SK-N-SH (cell line): ENCODE measurements at regions not wholly inside any gene's neighbourhood (a gene's known extent, or its start where the extent isn't known, plus 50 kb on each side); places are given as distances from the start of the nearest gene placed in this dataset.

Experiments used
- CTCF ChIA-PET: fragments of 300-600, 350-600 bp; formaldehyde crosslinking; extraction: SDS; loops from one replicate; lab custom pipeline; 2021; lab: Yijun Ruan, JAX
- POLR2A ChIA-PET: fragments of 350-600 bp; sonication (Branson Sonifier 250); formaldehyde crosslinking; extraction: SDS; loops from one replicate; lab custom pipeline; 2020; ENCODE audit warnings: antibody characterized with exemption, inconsistent platforms; lab: Yijun Ruan, JAX
- DNase-seq: peaks from one replicate; pipeline ENCODE4 v3.0.0; 2012
- H2AFZ ChIP-seq: fragments of 200-600 bp; sonication (generic); 2 replicates; pipeline ENCODE4 v1.8.1; 2016; ENCODE audit warnings: antibody characterized with exemption, mild to moderate bottlenecking, low read depth
- H3F3A ChIP-seq: fragments of 200-600 bp; sonication (generic); replicated peaks from 2 replicates; pipeline ENCODE3; 2016; ENCODE audit warnings: antibody characterized with exemption, mild to moderate bottlenecking; ENCODE audit not compliant: insufficient read depth
- H3K27ac ChIP-seq, 2 experiments: fragments of 200-500 bp in 1 of 2; fragments of 200-600 bp in 1 of 2; sonication (Bioruptor generic) in 1 of 2; sonication (generic), shearing (Covaris generic) in 1 of 2; 2 replicates each; pipeline versions ENCODE4 v1.5.1 to v1.6.1; 2014 to 2016; ENCODE audit warnings: low read depth in 2 of 2, inconsistent platforms in 1 of 2, low read length in 1 of 2, mild to moderate bottlenecking in 1 of 2, mixed read lengths in 1 of 2
- H3K27me3 ChIP-seq: fragments of 200-600 bp; sonication (generic), shearing (Covaris generic); 2 replicates; pipeline ENCODE4 v1.6.1; 2016; ENCODE audit warnings: mixed run types; ENCODE audit not compliant: insufficient read depth
- H3K36me3 ChIP-seq, 2 experiments: fragments of 200-500 bp in 1 of 2; fragments of 200-600 bp in 1 of 2; sonication (Bioruptor generic) in 1 of 2; sonication (generic) in 1 of 2; replicated peaks in 1 of 2; 2 replicates each; pipeline versions ENCODE3 to v1.5.1; 2014 to 2016; ENCODE audit warnings: low read length in 1 of 2, mild to moderate bottlenecking in 1 of 2; ENCODE audit not compliant: insufficient read depth in 2 of 2, control insufficient read depth in 1 of 2
- H3K4me1 ChIP-seq, 2 experiments: fragments of 200-500 bp in 1 of 2; fragments of 200-600 bp in 1 of 2; sonication (Bioruptor generic) in 1 of 2; sonication (generic), shearing (Covaris generic) in 1 of 2; 2 replicates each; pipeline versions ENCODE4 v1.5.1 to v1.6.1; 2014 to 2016; ENCODE audit warnings: low read depth in 1 of 2, low read length in 1 of 2, mixed run types in 1 of 2; ENCODE audit not compliant: insufficient read depth in 2 of 2, control insufficient read depth in 1 of 2
- H3K4me2 ChIP-seq: fragments of 200-600 bp; sonication (generic), shearing (Covaris generic); 2 replicates; pipeline ENCODE4 v1.6.1; 2017; ENCODE audit warnings: mixed run types
- H3K4me3 ChIP-seq, 2 experiments: fragments of 200-500 bp in 1 of 2; fragments of 200-600 bp in 1 of 2; sonication (Bioruptor generic) in 1 of 2; sonication (generic), shearing (Covaris generic) in 1 of 2; 2 replicates each; pipeline versions ENCODE4 v1.5.1 to v1.8.1; 2014 to 2016; ENCODE audit warnings: low read depth in 2 of 2, inconsistent platforms in 1 of 2, low read length in 1 of 2, mild to moderate bottlenecking in 1 of 2, mixed read lengths in 1 of 2, moderate library complexity in 1 of 2
- H3K79me2 ChIP-seq: fragments of 200-600 bp; sonication (generic); 2 replicates; pipeline ENCODE4 v1.8.1; 2017; ENCODE audit warnings: mild to moderate bottlenecking; ENCODE audit not compliant: insufficient read depth
- H3K9ac ChIP-seq: fragments of 200-600 bp; sonication (generic); 2 replicates; pipeline ENCODE4 v1.6.1; 2017; ENCODE audit warnings: mixed run types
- H3K9me2 ChIP-seq: fragments of 200-600 bp; sonication (generic); 2 replicates; pipeline ENCODE4 v1.6.1; 2017; ENCODE audit warnings: mixed run types
- H3K9me3 ChIP-seq: fragments of 200-600 bp; sonication (generic); 2 replicates; pipeline ENCODE4 v1.6.1; 2017; ENCODE audit warnings: mixed run types, mild to moderate bottlenecking, moderate library complexity
- H4K20me1 ChIP-seq: fragments of 200-600 bp; sonication (generic); 2 replicates; pipeline ENCODE4 v1.6.1; 2017; ENCODE audit warnings: mild to moderate bottlenecking, mixed run types; ENCODE audit not compliant: insufficient read depth
- CHD2 ChIP-seq: fragments of 150-350 bp; IDR thresholded peaks from 2 replicates; pipeline ENCODE4 v1.6.1; 2018; ENCODE audit warnings: low read length; ENCODE audit not compliant: partially characterized antibody
- EP300 ChIP-seq, 2 experiments: IDR thresholded peaks; 2 replicates each; pipeline versions ENCODE4 v1.4.0 to v1.6.1; 2012; ENCODE audit warnings: borderline replicate concordance in 1 of 2, low read depth in 1 of 2, low read length in 1 of 2
- FOXM1 ChIP-seq: IDR thresholded peaks from 2 replicates; pipeline ENCODE4 v1.4.0; 2012; ENCODE audit warnings: low read depth, mild to moderate bottlenecking
- GABPA ChIP-seq: IDR thresholded peaks from 2 replicates; pipeline ENCODE4 v1.4.0; 2012; ENCODE audit warnings: low read depth, mild to moderate bottlenecking
- GATA2 ChIP-seq: sonication (generic); formaldehyde crosslinking; IDR thresholded peaks from 2 replicates; pipeline ENCODE4 v1.5.0; 2020; ENCODE audit warnings: mild to moderate bottlenecking, missing genetic modification reagents
- JUND ChIP-seq: IDR thresholded peaks from 2 replicates; pipeline ENCODE4 v1.4.0; 2012
- MEF2A ChIP-seq: IDR thresholded peaks from 2 replicates; pipeline ENCODE4 v1.4.0; 2012; ENCODE audit warnings: low read depth, borderline replicate concordance
- NFIC ChIP-seq: IDR thresholded peaks from 2 replicates; pipeline ENCODE4 v1.4.0; 2012; ENCODE audit warnings: borderline replicate concordance
- POLR2AphosphoS5 ChIP-seq: IDR thresholded peaks from 2 replicates; pipeline ENCODE4 v1.6.1; 2012; ENCODE audit warnings: low read depth, low read length
- RAD21 ChIP-seq: IDR thresholded peaks from 2 replicates; pipeline ENCODE4 v1.6.1; 2012; ENCODE audit warnings: mild to moderate bottlenecking, low read length
- RFX5 ChIP-seq: IDR thresholded peaks from 2 replicates; pipeline ENCODE4 v1.6.1; 2012; ENCODE audit warnings: mild to moderate bottlenecking, improper control_type of control experiment, low read length
- SIN3A ChIP-seq: IDR thresholded peaks from 2 replicates; pipeline ENCODE4 v1.6.1; 2012; ENCODE audit warnings: low read depth, mild to moderate bottlenecking, low read length, moderate library complexity, borderline replicate concordance
- SMC3 ChIP-seq: IDR thresholded peaks from 2 replicates; pipeline ENCODE4 v1.6.1; 2012; ENCODE audit warnings: low read depth, low read length, improper control_type of control experiment
- TAF1 ChIP-seq: IDR thresholded peaks from 2 replicates; pipeline ENCODE4 v1.6.1; 2012; ENCODE audit warnings: low read depth, mild to moderate bottlenecking, low read length, moderate library complexity, borderline replicate concordance
- TCF12 ChIP-seq: IDR thresholded peaks from 2 replicates; pipeline ENCODE4 v1.4.0; 2012
- TEAD4 ChIP-seq: IDR thresholded peaks from 2 replicates; pipeline ENCODE4 v1.4.0; 2012; ENCODE audit warnings: mild to moderate bottlenecking, borderline replicate concordance; ENCODE audit not compliant: insufficient read depth
- WGBS: methylation state at CpG from one replicate; pipeline ENCODE4 v1.1.6; 2017; ENCODE audit warnings: low lambda C conversion rate; 5-methylcytosine and 5-hydroxymethylcytosine counted together
- TF ChIP-seq, protein P1 (sequence below): fragments of 150-350 bp; IDR thresholded peaks from 2 replicates; pipeline ENCODE4 v1.6.1; 2017; ENCODE audit warnings: antibody characterized with exemption, low read length, low read depth, borderline replicate concordance
- TF ChIP-seq, protein P2 (sequence below): IDR thresholded peaks from 2 replicates; pipeline ENCODE4; 2012
- TF ChIP-seq, protein P3 (sequence below): IDR thresholded peaks from 2 replicates; pipeline ENCODE4 v1.4.0; 2012; ENCODE audit warnings: low read depth, borderline replicate concordance
- TF ChIP-seq, protein P4 (sequence below): fragments of 150-350 bp; IDR thresholded peaks from 2 replicates; pipeline ENCODE4 v1.6.1; 2016; ENCODE audit warnings: mild to moderate bottlenecking, low read depth, low read length

DNA sequence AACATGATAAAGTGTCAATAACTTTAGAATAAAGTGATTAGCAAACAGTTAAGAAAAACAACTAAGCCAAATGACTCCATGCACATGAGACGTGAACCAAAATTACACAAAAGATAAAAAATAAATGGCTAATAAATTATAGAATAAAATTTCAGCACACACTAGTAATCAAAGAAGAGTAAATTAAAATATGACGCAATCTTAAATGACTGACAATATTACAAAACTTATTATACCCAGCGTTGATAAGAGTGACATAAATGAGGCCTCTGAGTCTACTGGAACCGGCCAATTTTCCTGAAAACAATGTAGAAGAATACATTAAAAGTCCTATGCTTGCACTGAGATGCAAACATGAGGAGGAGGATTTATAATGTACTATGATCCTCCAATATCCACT lies 187.4 kb downstream of the DHX15 start:
- 25% methylated on average over 4 of the region's 4 CpGs for WGBS
- H3K4me1 ChIP-seq, result no peaks in the 10 kb centered on the region
- no peak overlapping the region for H3K27ac ChIP-seq
- no peak overlapping the region for H2AFZ ChIP-seq
- H3K27me3 ChIP-seq, result no peaks in the 10 kb centered on the region
- H3K9ac ChIP-seq, result no peak overlapping the region
- ChIA-PET POLR2A (interaction anchor here (0.5 kb wide), 1 partner anchor 650 kb away, joined by 4 read pairs; no protein-coding TSS in a partner anchor), CTCF (no interaction called here)
- H3F3A ChIP-seq, result no peaks in the 10 kb centered on the region
- H3K9me3 ChIP-seq, result no peaks in the 10 kb centered on the region
- no peak for DNase-seq
- no peaks in the 10 kb centered on the region for H4K20me1 ChIP-seq
- H3K4me3 ChIP-seq, result no peak overlapping the region
- no peaks in the 10 kb centered on the region for H3K9me2 ChIP-seq
- no peak overlapping the region for H3K4me2 ChIP-seq
- TF ChIP-seq TCF12, result no peak
- no peak for TF ChIP-seq GATA2 (CRISPR knock-in tag)
- no peak for TF ChIP-seq TEAD4
- TF ChIP-seq CHD2, result no peak
- TF ChIP-seq POLR2AphosphoS5, result no peak
- TF ChIP-seq MEF2A, result no peak
- TF ChIP-seq SIN3A, result no peak
- no peak for TF ChIP-seq RAD21
- no peak for TF ChIP-seq NFIC
- TF ChIP-seq, protein P1, sequence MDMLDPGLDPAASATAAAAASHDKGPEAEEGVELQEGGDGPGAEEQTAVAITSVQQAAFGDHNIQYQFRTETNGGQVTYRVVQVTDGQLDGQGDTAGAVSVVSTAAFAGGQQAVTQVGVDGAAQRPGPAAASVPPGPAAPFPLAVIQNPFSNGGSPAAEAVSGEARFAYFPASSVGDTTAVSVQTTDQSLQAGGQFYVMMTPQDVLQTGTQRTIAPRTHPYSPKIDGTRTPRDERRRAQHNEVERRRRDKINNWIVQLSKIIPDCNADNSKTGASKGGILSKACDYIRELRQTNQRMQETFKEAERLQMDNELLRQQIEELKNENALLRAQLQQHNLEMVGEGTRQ, result no peak
- no peak for TF ChIP-seq RFX5
- TF ChIP-seq, protein P2, sequence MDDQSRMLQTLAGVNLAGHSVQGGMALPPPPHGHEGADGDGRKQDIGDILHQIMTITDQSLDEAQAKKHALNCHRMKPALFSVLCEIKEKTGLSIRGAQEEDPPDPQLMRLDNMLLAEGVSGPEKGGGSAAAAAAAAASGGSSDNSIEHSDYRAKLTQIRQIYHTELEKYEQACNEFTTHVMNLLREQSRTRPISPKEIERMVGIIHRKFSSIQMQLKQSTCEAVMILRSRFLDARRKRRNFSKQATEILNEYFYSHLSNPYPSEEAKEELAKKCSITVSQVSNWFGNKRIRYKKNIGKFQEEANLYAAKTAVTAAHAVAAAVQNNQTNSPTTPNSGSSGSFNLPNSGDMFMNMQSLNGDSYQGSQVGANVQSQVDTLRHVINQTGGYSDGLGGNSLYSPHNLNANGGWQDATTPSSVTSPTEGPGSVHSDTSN, result no peak
- TF ChIP-seq, protein P3, sequence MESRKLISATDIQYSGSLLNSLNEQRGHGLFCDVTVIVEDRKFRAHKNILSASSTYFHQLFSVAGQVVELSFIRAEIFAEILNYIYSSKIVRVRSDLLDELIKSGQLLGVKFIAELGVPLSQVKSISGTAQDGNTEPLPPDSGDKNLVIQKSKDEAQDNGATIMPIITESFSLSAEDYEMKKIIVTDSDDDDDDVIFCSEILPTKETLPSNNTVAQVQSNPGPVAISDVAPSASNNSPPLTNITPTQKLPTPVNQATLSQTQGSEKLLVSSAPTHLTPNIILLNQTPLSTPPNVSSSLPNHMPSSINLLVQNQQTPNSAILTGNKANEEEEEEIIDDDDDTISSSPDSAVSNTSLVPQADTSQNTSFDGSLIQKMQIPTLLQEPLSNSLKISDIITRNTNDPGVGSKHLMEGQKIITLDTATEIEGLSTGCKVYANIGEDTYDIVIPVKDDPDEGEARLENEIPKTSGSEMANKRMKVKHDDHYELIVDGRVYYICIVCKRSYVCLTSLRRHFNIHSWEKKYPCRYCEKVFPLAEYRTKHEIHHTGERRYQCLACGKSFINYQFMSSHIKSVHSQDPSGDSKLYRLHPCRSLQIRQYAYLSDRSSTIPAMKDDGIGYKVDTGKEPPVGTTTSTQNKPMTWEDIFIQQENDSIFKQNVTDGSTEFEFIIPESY, result no peak
- TF ChIP-seq GABPA, result no peak
- TF ChIP-seq EP300 (IDR thresholded peaks at IDR 0.05; ENCODE audit: borderline replicate concordance in 1 of 2, low read depth in 1 of 2, low read length in 1 of 2), result no peak
- TF ChIP-seq, protein P4, sequence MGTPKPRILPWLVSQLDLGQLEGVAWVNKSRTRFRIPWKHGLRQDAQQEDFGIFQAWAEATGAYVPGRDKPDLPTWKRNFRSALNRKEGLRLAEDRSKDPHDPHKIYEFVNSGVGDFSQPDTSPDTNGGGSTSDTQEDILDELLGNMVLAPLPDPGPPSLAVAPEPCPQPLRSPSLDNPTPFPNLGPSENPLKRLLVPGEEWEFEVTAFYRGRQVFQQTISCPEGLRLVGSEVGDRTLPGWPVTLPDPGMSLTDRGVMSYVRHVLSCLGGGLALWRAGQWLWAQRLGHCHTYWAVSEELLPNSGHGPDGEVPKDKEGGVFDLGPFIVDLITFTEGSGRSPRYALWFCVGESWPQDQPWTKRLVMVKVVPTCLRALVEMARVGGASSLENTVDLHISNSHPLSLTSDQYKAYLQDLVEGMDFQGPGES, result no peak
- TF ChIP-seq JUND, result no peak
- no peak for TF ChIP-seq TAF1
- no peak for TF ChIP-seq FOXM1
- no peak for TF ChIP-seq SMC3
- no peaks in the 10 kb centered on the region for H3K79me2 ChIP-seq
- H3K36me3 ChIP-seq, result no peaks in the 10 kb centered on the region
